Activated naive CD4-positive, alpha-beta T cell treated with anti-CD3 and anti-CD28 coated beads, Interleukin-2, amount 50 U/mL, for 72 hours (primary cell): ENCODE measurements at regions not wholly inside any gene's neighbourhood (a gene's known extent, or its start where the extent isn't known, plus 50 kb on each side); places are given as distances from the start of the nearest gene placed in this dataset.
A peak's percentile ranks its signal among the peaks of the same experiment; 100 is the strongest.

Experiments used
- ATAC-seq, 2 donors: fragments of 150-1000 bp; cut with Tn5 transposase; 2 replicates each; pipeline ENCODE4 v1.10.0; 2021; ENCODE audit warnings: mild to moderate bottlenecking in 2 of 2, moderate library complexity in 2 of 2
- DNase-seq, 2 donors: peaks; one replicate each; pipeline ENCODE4 v3.0.0; 2021 to 2022; ENCODE audit warnings: low spot score in 2 of 2
- H3K27ac Mint-ChIP-seq, 2 donors: one replicate each; pipeline ENCODE4 v1.8.0; 2022; ENCODE audit warnings: mild to moderate bottlenecking in 2 of 2, mixed read lengths in 2 of 2
- H3K36me3 Mint-ChIP-seq, 2 donors: one replicate each; pipeline ENCODE4 v1.8.0; 2022; ENCODE audit warnings: mixed read lengths in 2 of 2
- H3K9me3 Mint-ChIP-seq, 2 donors: one replicate each; pipeline ENCODE4 v1.8.0; 2022; ENCODE audit warnings: mixed read lengths in 2 of 2

- no peak for ATAC-seq
- H3K27ac Mint-ChIP-seq = no peak overlapping the region
- H3K9me3 Mint-ChIP-seq = peaks cover 0 to 3% of the 10 kb centered on the region in 2 donors
- H3K36me3 Mint-ChIP-seq = no peaks in the 10 kb centered on the region
- no peak for DNase-seq
Observed at GRCh38 chr12:65584016-65584415, 240.3 kb upstream of the HMGA2 start.

- Mint-ChIP-seq H3K36me3 (no peaks in the 10 kb centered on the region), H3K9me3 (no peaks in the 10 kb centered on the region), H3K27ac (no peak overlapping the region)
- ATAC-seq (no peak), DNase-seq (no peak)
Observed at GRCh38 chr12:65585648-65586602, 238.4 kb upstream of the HMGA2 start.

GRCh38 chr12:65586796-65587195 is 237.5 kb upstream of the HMGA2 start:
- Mint-ChIP-seq H3K9me3 (no peaks in the 10 kb centered on the region), H3K27ac (no peak overlapping the region)
- ATAC-seq = no peak

GRCh38 chr12:65590318-65590717 is 234.0 kb upstream of the HMGA2 start:
- H3K36me3 Mint-ChIP-seq = no peaks in the 10 kb centered on the region
- ATAC-seq (no peak), DNase-seq (no peak)
- no peak overlapping the region for H3K27ac Mint-ChIP-seq
- H3K9me3 Mint-ChIP-seq = no peaks in the 10 kb centered on the region

More at GRCh38 chr12:65586796-65587195, 237.5 kb upstream of the HMGA2 start:
- no peak for DNase-seq
- H3K36me3 Mint-ChIP-seq = no peaks in the 10 kb centered on the region

- Mint-ChIP-seq H3K27ac (no peak overlapping the region), H3K9me3 (no peaks in the 10 kb centered on the region), H3K36me3 (no peaks in the 10 kb centered on the region)
- no peak for DNase-seq
- ATAC-seq = no peak
Observed at GRCh38 chr12:65592416-65592815, 231.9 kb upstream of the HMGA2 start.

GRCh38 chr12:65593239-65593701 is 231.0 kb upstream of the HMGA2 start:
- Mint-ChIP-seq H3K36me3 (no peaks in the 10 kb centered on the region), H3K9me3 (no peaks in the 10 kb centered on the region), H3K27ac (no peak overlapping the region)
- no peak for ATAC-seq
- no peak for DNase-seq

GRCh38 chr12:65594409-65594808 is 229.9 kb upstream of the HMGA2 start:
- no peaks in the 10 kb centered on the region for H3K36me3 Mint-ChIP-seq
- no peaks in the 10 kb centered on the region for H3K9me3 Mint-ChIP-seq
- ATAC-seq (no peak), DNase-seq (no peak)
- H3K27ac Mint-ChIP-seq = no peak overlapping the region

- Mint-ChIP-seq H3K27ac (no peak overlapping the region), H3K36me3 (no peaks in the 10 kb centered on the region), H3K9me3 (no peaks in the 10 kb centered on the region)
- ATAC-seq = no peak
- DNase-seq = no peak
Observed at GRCh38 chr12:65595016-65595560, 229.2 kb upstream of the HMGA2 start.

GRCh38 chr12:65596514-65597091 is 227.7 kb upstream of the HMGA2 start:
- Mint-ChIP-seq H3K27ac (no peak overlapping the region), H3K36me3 (no peaks in the 10 kb centered on the region), H3K9me3 (no peaks in the 10 kb centered on the region)
- ATAC-seq (no peak), DNase-seq (no peak)

GRCh38 chr12:65597527-65597926 is 226.8 kb upstream of the HMGA2 start:
- DNase-seq = no peak
- ATAC-seq = no peak
- Mint-ChIP-seq H3K36me3 (no peaks in the 10 kb centered on the region), H3K9me3 (no peaks in the 10 kb centered on the region), H3K27ac (no peak overlapping the region)

GRCh38 chr12:65598688-65599087 is 225.6 kb upstream of the HMGA2 start:
- H3K27ac Mint-ChIP-seq = no peak overlapping the region
- no peaks in the 10 kb centered on the region for H3K36me3 Mint-ChIP-seq

GRCh38 chr12:65602253-65602609 is 222.1 kb upstream of the HMGA2 start:
- H3K9me3 Mint-ChIP-seq = no peaks in the 10 kb centered on the region
- no peaks in the 10 kb centered on the region for H3K36me3 Mint-ChIP-seq
- no peak overlapping the region for H3K27ac Mint-ChIP-seq
- ATAC-seq (no peak), DNase-seq (no peak)

More at GRCh38 chr12:65598688-65599087, 225.6 kb upstream of the HMGA2 start:
- ATAC-seq = no peak
- H3K9me3 Mint-ChIP-seq = no peaks in the 10 kb centered on the region
- DNase-seq = no peak

- peak in 1 of 2 donors; percentile 61 for DNase-seq
- ATAC-seq = peak; percentile 78
- no peaks in the 10 kb centered on the region for H3K36me3 Mint-ChIP-seq
- H3K9me3 Mint-ChIP-seq = peaks cover 0 to 3% of the 10 kb centered on the region in 2 donors
- H3K27ac Mint-ChIP-seq = no peak overlapping the region
Observed at GRCh38 chr12:65602610-65603295, 221.5 kb upstream of the HMGA2 start.

- Mint-ChIP-seq H3K36me3 (no peaks in the 10 kb centered on the region), H3K9me3 (peaks cover 0 to 3% of the 10 kb centered on the region in 2 donors), H3K27ac (no peak overlapping the region)
- DNase-seq (no peak), ATAC-seq (peak in 1 of 2 donors; percentile 34)
Observed at GRCh38 chr12:65603438-65604351, 220.6 kb upstream of the HMGA2 start.

GRCh38 chr12:65605019-65605418 is 219.3 kb upstream of the HMGA2 start:
- Mint-ChIP-seq H3K9me3 (peaks cover 0 to 3% of the 10 kb centered on the region in 2 donors), H3K27ac (no peak overlapping the region), H3K36me3 (no peaks in the 10 kb centered on the region)
- ATAC-seq (no peak), DNase-seq (no peak)
